ENCODE measurements at regions not wholly inside any gene's neighbourhood (a gene's known extent, or its start where the extent isn't known, plus 50 kb on each side); places are given as distances from the start of the nearest gene placed in this dataset.

DNA sequence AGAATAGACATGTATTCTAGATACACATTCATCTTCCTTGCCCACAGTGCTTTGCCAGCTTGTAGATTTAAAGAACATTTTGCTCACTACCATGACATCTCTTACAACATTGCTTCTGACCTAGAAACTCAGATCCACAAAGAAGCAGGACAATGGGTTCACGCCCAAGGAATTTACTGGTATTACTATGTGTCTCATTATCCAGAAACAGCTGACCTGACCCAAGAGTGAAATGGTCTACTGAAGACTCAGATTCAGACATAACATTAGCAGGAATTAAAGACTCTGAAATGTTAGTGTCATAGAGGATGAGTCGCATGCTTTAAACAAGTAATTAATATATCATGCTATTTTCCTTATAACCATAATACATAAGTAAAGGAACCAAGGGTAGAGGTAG lies 731.4 kb downstream of the GALC start:
- TF ChIP-seq POLR2A (IDR thresholded peaks at IDR 0.05; ENCODE audit: extremely low read depth, insufficient read length) (no peak), MYC (IDR thresholded peaks at IDR 0.05; ENCODE audit: low read depth, low read length) (no peak)
- TF ChIP-seq, protein P1, sequence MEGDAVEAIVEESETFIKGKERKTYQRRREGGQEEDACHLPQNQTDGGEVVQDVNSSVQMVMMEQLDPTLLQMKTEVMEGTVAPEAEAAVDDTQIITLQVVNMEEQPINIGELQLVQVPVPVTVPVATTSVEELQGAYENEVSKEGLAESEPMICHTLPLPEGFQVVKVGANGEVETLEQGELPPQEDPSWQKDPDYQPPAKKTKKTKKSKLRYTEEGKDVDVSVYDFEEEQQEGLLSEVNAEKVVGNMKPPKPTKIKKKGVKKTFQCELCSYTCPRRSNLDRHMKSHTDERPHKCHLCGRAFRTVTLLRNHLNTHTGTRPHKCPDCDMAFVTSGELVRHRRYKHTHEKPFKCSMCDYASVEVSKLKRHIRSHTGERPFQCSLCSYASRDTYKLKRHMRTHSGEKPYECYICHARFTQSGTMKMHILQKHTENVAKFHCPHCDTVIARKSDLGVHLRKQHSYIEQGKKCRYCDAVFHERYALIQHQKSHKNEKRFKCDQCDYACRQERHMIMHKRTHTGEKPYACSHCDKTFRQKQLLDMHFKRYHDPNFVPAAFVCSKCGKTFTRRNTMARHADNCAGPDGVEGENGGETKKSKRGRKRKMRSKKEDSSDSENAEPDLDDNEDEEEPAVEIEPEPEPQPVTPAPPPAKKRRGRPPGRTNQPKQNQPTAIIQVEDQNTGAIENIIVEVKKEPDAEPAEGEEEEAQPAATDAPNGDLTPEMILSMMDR (IDR thresholded peaks at IDR 0.05; ENCODE audit: low read depth, low read length), result no peak
- TF ChIP-seq, protein P2, sequence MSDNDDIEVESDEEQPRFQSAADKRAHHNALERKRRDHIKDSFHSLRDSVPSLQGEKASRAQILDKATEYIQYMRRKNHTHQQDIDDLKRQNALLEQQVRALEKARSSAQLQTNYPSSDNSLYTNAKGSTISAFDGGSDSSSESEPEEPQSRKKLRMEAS (IDR thresholded peaks at IDR 0.05; ENCODE audit: low read depth, low read length), result no peak

Measured in NB4 (cell line).